ENCODE measurements at regions not wholly inside any gene's neighbourhood (a gene's known extent, or its start where the extent isn't known, plus 50 kb on each side); places are given as distances from the start of the nearest gene placed in this dataset.

- no peak for FAIRE-seq
- DNase-seq (ENCODE audit: low spot score in 2 of 2) = no peak
These were observed 127.6 kb downstream of the TDRD15 start for GRCh38 chr2:21251216-21251980.

- no peak for DNase-seq (ENCODE audit: low spot score in 2 of 2)
- no peak for FAIRE-seq
These were observed 129.7 kb downstream of the TDRD15 start for GRCh38 chr2:21253311-21254027.

- DNase-seq (ENCODE audit: low spot score in 2 of 2) (no peak), FAIRE-seq (no peak)
These were observed 130.6 kb downstream of the TDRD15 start for GRCh38 chr2:21254170-21254965.

GRCh38 chr2:21256006-21256405 is 132.2 kb downstream of the TDRD15 start:
- DNase-seq (ENCODE audit: low spot score in 2 of 2) = no peak
- peak; percentile 97 for FAIRE-seq

GRCh38 chr2:21257621-21258020 is 133.9 kb downstream of the TDRD15 start:
- FAIRE-seq (no peak), DNase-seq (ENCODE audit: low spot score in 2 of 2) (no peak)

GRCh38 chr2:21258082-21258481 is 134.3 kb downstream of the TDRD15 start:
- no peak for FAIRE-seq
- no peak for DNase-seq (ENCODE audit: low spot score in 2 of 2)

- DNase-seq (ENCODE audit: low spot score in 2 of 2) (no peak), FAIRE-seq (no peak)
These were observed 136.5 kb downstream of the TDRD15 start for GRCh38 chr2:21260311-21260710.

GRCh38 chr2:21261591-21261990 is 137.8 kb downstream of the TDRD15 start:
- DNase-seq (ENCODE audit: low spot score in 2 of 2) (no peak), FAIRE-seq (no peak)

GRCh38 chr2:21262426-21262940 is 138.7 kb downstream of the TDRD15 start:
- FAIRE-seq = no peak
- no peak for DNase-seq (ENCODE audit: low spot score in 2 of 2)

GRCh38 chr2:21263622-21264021 is 139.9 kb downstream of the TDRD15 start:
- FAIRE-seq (peak; percentile 84), DNase-seq (ENCODE audit: low spot score in 2 of 2) (peak; percentile 39 to 40)

GRCh38 chr2:21265752-21266151 is 142.0 kb downstream of the TDRD15 start:
- FAIRE-seq (no peak), DNase-seq (ENCODE audit: low spot score in 2 of 2) (no peak)

GRCh38 chr2:21267232-21267835 is 143.6 kb downstream of the TDRD15 start:
- FAIRE-seq = no peak
- DNase-seq (ENCODE audit: low spot score in 2 of 2) = no peak

GRCh38 chr2:21268197-21268877 is 144.6 kb downstream of the TDRD15 start:
- no peak for FAIRE-seq
- no peak for DNase-seq (ENCODE audit: low spot score in 2 of 2)

GRCh38 chr2:21268878-21269224 is 145.1 kb downstream of the TDRD15 start:
- DNase-seq (ENCODE audit: low spot score in 2 of 2) = no peak
- no peak for FAIRE-seq

GRCh38 chr2:21269382-21269781 is 145.6 kb downstream of the TDRD15 start:
- DNase-seq (ENCODE audit: low spot score in 2 of 2) = no peak
- FAIRE-seq = no peak

GRCh38 chr2:21270083-21270491 is 146.3 kb downstream of the TDRD15 start:
- no peak for DNase-seq (ENCODE audit: low spot score in 2 of 2)
- FAIRE-seq = no peak

GRCh38 chr2:21270708-21271122 is 146.9 kb downstream of the TDRD15 start:
- DNase-seq (ENCODE audit: low spot score in 2 of 2) (no peak), FAIRE-seq (no peak)

GRCh38 chr2:21276163-21276562 is 152.4 kb downstream of the TDRD15 start:
- FAIRE-seq (no peak), DNase-seq (ENCODE audit: low spot score in 2 of 2) (no peak)

GRCh38 chr2:21277068-21278056 is 153.6 kb downstream of the TDRD15 start:
- FAIRE-seq = no peak
- no peak for DNase-seq (ENCODE audit: low spot score in 2 of 2)

All from frontal cortex (tissue), 3 donors.